ENCODE measurements at regions not wholly inside any gene's neighbourhood (a gene's known extent, or its start where the extent isn't known, plus 50 kb on each side); places are given as distances from the start of the nearest gene placed in this dataset.

DNA sequence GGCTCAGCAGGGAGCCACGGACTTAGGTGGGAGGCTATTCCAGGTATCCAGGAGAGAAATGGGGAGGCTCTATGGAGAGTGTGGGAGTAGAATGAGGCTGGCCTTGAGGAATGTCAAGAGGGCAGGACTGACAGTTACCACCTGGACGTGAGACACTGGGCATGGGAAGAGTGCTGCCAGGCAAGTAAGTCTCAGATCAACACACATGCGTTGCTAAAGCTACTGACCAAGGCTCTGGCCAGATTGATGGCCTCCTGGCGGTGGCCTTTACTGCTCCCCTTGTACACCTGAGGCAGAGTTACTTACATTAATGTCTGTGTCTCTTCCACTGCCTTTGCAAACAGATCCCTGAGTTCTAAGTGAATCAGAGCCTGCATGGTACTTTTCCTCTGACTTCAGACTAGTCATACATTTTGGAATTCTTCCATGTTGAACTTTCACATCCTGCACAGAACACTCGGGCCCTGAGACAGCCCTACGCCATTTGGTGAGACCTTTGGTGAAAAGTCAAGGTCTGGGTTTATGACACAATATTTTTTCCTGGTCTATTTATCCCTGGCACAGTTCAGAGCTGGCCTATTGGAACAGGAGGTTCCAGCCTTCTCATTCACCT is 398.8 kb upstream of the TRIB2 start:
- POLR2A ChIA-PET = no interaction called here
- Histone ChIP-seq H3K4me2 (ENCODE audit: low read length) (no peak overlapping the region), H3K9me3 (ENCODE audit: control insufficient read depth in 1 of 2, insufficient read depth in 1 of 2, low read depth in 1 of 2, low read length in 2 of 2) (no peaks in the 10 kb centered on the region), H3K4me1 (ENCODE audit: control insufficient read depth in 1 of 2, insufficient read depth in 2 of 2, low read length in 2 of 2) (no peaks in the 10 kb centered on the region; a peak in 1 of 4 replicates), H3K4me3 (replicated peaks in 1 of 2; ENCODE audit: low read depth in 1 of 2, low read length in 2 of 2) (no peak overlapping the region), H3K9ac (ENCODE audit: low read length) (no peak overlapping the region), H2AFZ (ENCODE audit: low read depth, low read length, poor library complexity, severe bottlenecking) (no peak overlapping the region), H4K20me1 (ENCODE audit: insufficient read depth) (no peaks in the 10 kb centered on the region), H3K9me2 (ENCODE audit: insufficient read depth) (no peaks in the 10 kb centered on the region), H3K27me3 (ENCODE audit: insufficient read depth, low read length) (no peaks in the 10 kb centered on the region), H3K36me3 (ENCODE audit: control insufficient read depth in 1 of 2, insufficient read depth in 2 of 2, low read length in 2 of 2) (no peaks in the 10 kb centered on the region), H3K27ac (ENCODE audit: low read depth, low read length) (no peak overlapping the region), H3K79me2 (ENCODE audit: insufficient read depth, low read length) (no peaks in the 10 kb centered on the region)
- CTCF ChIA-PET = no interaction called here
- no peak for DNase-seq (ENCODE audit: low read depth, low spot score)
- RAD21 ChIA-PET (ENCODE audit: low non-redundant PET in 1 of 2, low total read pairs in 2 of 2, uncharacterized antibody in 2 of 2, unreplicated experiment in 2 of 2) = no interaction called here
- no peak for TF ChIP-seq EZH2phosphoT487 (IDR thresholded peaks at IDR 0.05; ENCODE audit: borderline replicate concordance)
- TF ChIP-seq, protein P1, sequence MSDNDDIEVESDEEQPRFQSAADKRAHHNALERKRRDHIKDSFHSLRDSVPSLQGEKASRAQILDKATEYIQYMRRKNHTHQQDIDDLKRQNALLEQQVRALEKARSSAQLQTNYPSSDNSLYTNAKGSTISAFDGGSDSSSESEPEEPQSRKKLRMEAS (IDR thresholded peaks at IDR 0.05) = no peak
- no peak for TF ChIP-seq POLR2AphosphoS5 (IDR thresholded peaks at IDR 0.05; ENCODE audit: low read depth, low read length)
- no peak for TF ChIP-seq SIN3A (IDR thresholded peaks at IDR 0.05; ENCODE audit: low read depth)
- no peak for TF ChIP-seq ZNF274 (IDR thresholded peaks at IDR 0.05; ENCODE audit: low read depth, low read length)
- TF ChIP-seq RAD21 (IDR thresholded peaks at IDR 0.05; ENCODE audit: low read depth) = no peak
- TF ChIP-seq TCF7L2 (IDR thresholded peaks at IDR 0.05; ENCODE audit: borderline replicate concordance, extremely low read depth, insufficient read depth, insufficient read length) = no peak
- no peak for TF ChIP-seq ZBTB33 (IDR thresholded peaks at IDR 0.05; ENCODE audit: extremely low read depth, insufficient replicate concordance, low read length)
- TF ChIP-seq, protein P2, sequence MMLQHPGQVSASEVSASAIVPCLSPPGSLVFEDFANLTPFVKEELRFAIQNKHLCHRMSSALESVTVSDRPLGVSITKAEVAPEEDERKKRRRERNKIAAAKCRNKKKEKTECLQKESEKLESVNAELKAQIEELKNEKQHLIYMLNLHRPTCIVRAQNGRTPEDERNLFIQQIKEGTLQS (IDR thresholded peaks at IDR 0.05) = no peak
- no peak for TF ChIP-seq SP1 (IDR thresholded peaks at IDR 0.05; ENCODE audit: low read depth)
- no peak for TF ChIP-seq CEBPB (IDR thresholded peaks at IDR 0.05; ENCODE audit: low read depth)
- TF ChIP-seq SRF (IDR thresholded peaks at IDR 0.05; ENCODE audit: low read depth) = no peak
- TF ChIP-seq REST (IDR thresholded peaks at IDR 0.05; ENCODE audit: low read depth) = no peak
- TF ChIP-seq EZH2 (IDR thresholded peaks at IDR 0.05) = no peak
- TF ChIP-seq JUND (IDR thresholded peaks at IDR 0.05) = no peak
- TF ChIP-seq YY1 (IDR thresholded peaks at IDR 0.05; ENCODE audit: extremely low read depth, insufficient replicate concordance, low read depth, low read length) = no peak
- intact Hi-C loops (cut with micrococcal nuclease) = no loop called here
- no peak for ATAC-seq
- no TSS peak for BruUV-seq (replicated peaks)
